IMR-90 (cell line): ENCODE measurements at regions not wholly inside any gene's neighbourhood (a gene's known extent, or its start where the extent isn't known, plus 50 kb on each side); places are given as distances from the start of the nearest gene placed in this dataset.

Experiments used
- ATAC-seq: fragments of 200-7000 bp; cut with Tn5 transposase; 2 replicates; pipeline ENCODE4 v1.9.1; 2020; ENCODE audit warnings: low read depth, mild to moderate bottlenecking, moderate library complexity
- BruUV-seq: library from RNA; stranded (reverse); fragments of 400-500 nt; replicated peaks from 2 replicates; lab custom pipeline; 2021; lab: Mats Ljungman, UMichigan
- CTCF ChIA-PET: fragments of 300-600 bp; formaldehyde crosslinking; extraction: SDS; loops from one replicate; lab custom pipeline; 2021; ENCODE audit warnings: antibody characterized with exemption; lab: Yijun Ruan, JAX
- POLR2A ChIA-PET: fragments of 300-600 bp; sonication (Branson Sonifier 250); formaldehyde crosslinking; loops from one replicate; lab custom pipeline; 2022; ENCODE audit warnings: antibody characterized with exemption; ENCODE audit not compliant: unreplicated experiment; lab: Charles Lee
- DNase-seq: peaks from one replicate; pipeline ENCODE4 v3.0.0; 2013
- H2AFZ ChIP-seq: replicated peaks from 2 replicates; pipeline ENCODE3; 2013; ENCODE audit warnings: low read length, mild to moderate bottlenecking; ENCODE audit not compliant: poor library complexity
- H2AK5ac ChIP-seq: 2 replicates; pipeline ENCODE4 v1.6.1; 2013; ENCODE audit warnings: low read depth, low read length, inconsistent platforms
- H2AK9ac ChIP-seq: replicated peaks from 2 replicates; pipeline ENCODE3; 2013; ENCODE audit warnings: mild to moderate bottlenecking, low read depth, low read length, moderate library complexity; ENCODE audit not compliant: poor library complexity
- H2BK120ac ChIP-seq: 2 replicates; pipeline ENCODE4 v1.6.1; 2013; ENCODE audit warnings: low read depth, low read length, inconsistent platforms
- H2BK15ac ChIP-seq: 3 replicates; pipeline ENCODE4 v1.6.1; 2013; ENCODE audit warnings: low read depth, low read length, inconsistent platforms
- H2BK20ac ChIP-seq: 2 replicates; pipeline ENCODE4 v1.6.1; 2013; ENCODE audit warnings: low read depth, mild to moderate bottlenecking, inconsistent platforms, low read length, moderate library complexity
- H2BK5ac ChIP-seq: 2 replicates; pipeline ENCODE4 v1.6.1; 2013; ENCODE audit warnings: mild to moderate bottlenecking, low read depth, low read length, inconsistent platforms; ENCODE audit not compliant: poor library complexity, severe bottlenecking
- H3K14ac ChIP-seq: replicated peaks from 2 replicates; pipeline ENCODE4 v1.6.1; 2013; ENCODE audit warnings: low read depth, low read length, inconsistent platforms
- H3K18ac ChIP-seq: 2 replicates; pipeline ENCODE4 v1.6.1; 2013; ENCODE audit warnings: low read depth, low read length, control low read depth
- H3K23ac ChIP-seq: 2 replicates; pipeline ENCODE4 v1.6.1; 2013; ENCODE audit warnings: low read depth, low read length, inconsistent platforms
- H3K27ac ChIP-seq: 2 replicates; pipeline ENCODE4 v1.5.1; 2013; ENCODE audit warnings: mild to moderate bottlenecking, control low read depth, low read length; ENCODE audit not compliant: insufficient read depth
- H3K27me3 ChIP-seq: 2 replicates; pipeline ENCODE4 v1.6.1; 2013; ENCODE audit warnings: low read length; ENCODE audit not compliant: control insufficient read depth, insufficient read depth
- H3K36me3 ChIP-seq: 2 replicates; pipeline ENCODE4 v1.6.1; 2013; ENCODE audit warnings: low read length, mixed read lengths; ENCODE audit not compliant: control insufficient read depth, insufficient read depth
- H3K4ac ChIP-seq: 2 replicates; pipeline ENCODE4 v1.6.1; 2013; ENCODE audit warnings: low read depth, low read length, inconsistent platforms
- H3K4me1 ChIP-seq: 2 replicates; pipeline ENCODE4 v1.6.1; 2013; ENCODE audit warnings: low read length, mixed read lengths; ENCODE audit not compliant: control insufficient read depth, insufficient read depth
- H3K4me2 ChIP-seq: 2 replicates; pipeline ENCODE4 v1.6.1; 2013; ENCODE audit warnings: low read depth, mild to moderate bottlenecking, control low read depth, low read length, moderate library complexity
- H3K4me3 ChIP-seq: 2 replicates; pipeline ENCODE4 v1.5.1; 2013; ENCODE audit warnings: low read depth, mild to moderate bottlenecking, control low read depth, low read length, moderate library complexity; ENCODE audit not compliant: insufficient read depth
- H3K56ac ChIP-seq: 2 replicates; pipeline ENCODE4 v1.6.1; 2013; ENCODE audit warnings: low read length, inconsistent platforms; ENCODE audit not compliant: insufficient read depth; ENCODE audit errors: extremely low read depth
- H3K79me1 ChIP-seq, 2 experiments: 2 replicates each; pipeline ENCODE4 v1.6.1; 2013; ENCODE audit warnings: low read length in 2 of 2, inconsistent platforms in 1 of 2, low read depth in 1 of 2
- H3K9ac ChIP-seq: 2 replicates; pipeline ENCODE4 v1.6.1; 2013; ENCODE audit warnings: low read depth, low read length, control low read depth
- H3K9me1 ChIP-seq: 2 replicates; pipeline ENCODE4 v1.6.1; 2013; ENCODE audit warnings: low read length, inconsistent platforms; ENCODE audit not compliant: insufficient read depth
- H3K9me3 ChIP-seq: 2 replicates; pipeline ENCODE4 v1.6.1; 2013; ENCODE audit warnings: low read length; ENCODE audit not compliant: control insufficient read depth, insufficient read depth
- H4K20me1 ChIP-seq: 2 replicates; pipeline ENCODE4 v1.6.1; 2013; ENCODE audit warnings: low read length, inconsistent platforms; ENCODE audit not compliant: insufficient read depth
- H4K5ac ChIP-seq: 2 replicates; pipeline ENCODE4 v1.6.1; 2013; ENCODE audit warnings: mild to moderate bottlenecking, low read depth, low read length, control low read depth
- H4K8ac ChIP-seq, 2 experiments: 2 replicates each; pipeline ENCODE4 v1.6.1; 2013; ENCODE audit warnings: low read depth in 2 of 2, low read length in 2 of 2, control low read depth in 1 of 2, inconsistent platforms in 1 of 2
- H4K91ac ChIP-seq: 2 replicates; pipeline ENCODE4 v1.6.1; 2013; ENCODE audit warnings: low read depth, low read length, inconsistent platforms; ENCODE audit not compliant: insufficient read depth
- BHLHE40 ChIP-seq: fragments of 150-350 bp; IDR thresholded peaks from 2 replicates; pipeline ENCODE4 v1.6.1; 2016; ENCODE audit warnings: mild to moderate bottlenecking, low read depth, low read length
- CEBPB ChIP-seq: IDR thresholded peaks from 2 replicates; pipeline ENCODE4 v1.6.1; 2012; ENCODE audit warnings: low read depth, low read length, improper control_type of control experiment
- MAFK ChIP-seq: IDR thresholded peaks from 2 replicates; pipeline ENCODE4 v1.6.1; 2012; ENCODE audit warnings: low read depth, low read length, improper control_type of control experiment
- MAZ ChIP-seq: IDR thresholded peaks from 2 replicates; pipeline ENCODE4 v1.6.1; 2012; ENCODE audit warnings: low read depth, mild to moderate bottlenecking, low read length, improper control_type of control experiment, moderate library complexity, borderline replicate concordance
- NFE2L2 ChIP-seq: fragments of 150-350 bp; IDR thresholded peaks from 2 replicates; pipeline ENCODE4 v1.6.1; 2016; ENCODE audit warnings: low read depth, mild to moderate bottlenecking, low read length
- RAD21 ChIP-seq: IDR thresholded peaks from 2 replicates; pipeline ENCODE4 v1.6.1; 2012; ENCODE audit warnings: low read length, improper control_type of control experiment
- WGBS, 2 experiments: methylation state at CpG; one replicate each; pipeline versions ENCODE4 v1.1.5 to v1.1.7; 2013; ENCODE audit warnings: missing lambda C conversion rate in 2 of 2; ENCODE audit not compliant: insufficient read length in 1 of 2; ENCODE audit errors: extremely low coverage in 2 of 2; 5-methylcytosine and 5-hydroxymethylcytosine counted together
- dilution Hi-C: fragments of 300-500 bp; cut with HindIII; formaldehyde crosslinking; loops from one replicate; pipeline ENCODE4 v1.14.3; 2018; ENCODE audit warnings: low sequenced_read_pairs; ENCODE audit not compliant: unreplicated experiment
- in situ Hi-C: fragments of 300-500 bp; cut with MboI; formaldehyde crosslinking; loops from 3 replicates; pipeline ENCODE4 v1.14.3; 2019; ENCODE audit warnings: low sequenced_read_pairs, inconsistent platforms, mixed read lengths
- intact Hi-C: fragments of 100-400 bp; cut with micrococcal nuclease; formaldehyde crosslinking; loops from 2 replicates; pipeline ENCODE4 v1.10.0; 2022
- TF ChIP-seq, protein P1 (sequence below): conservative IDR thresholded peaks from 2 replicates; pipeline ENCODE4 v1.5.1; 2012; ENCODE audit warnings: mild to moderate bottlenecking, low read depth, low read length, improper control_type of control experiment

- Histone ChIP-seq H2AK5ac (no peak overlapping the region), H3K4me1 (no peaks in the 10 kb centered on the region), H3K9ac (no peak overlapping the region), H4K20me1 (no peaks in the 10 kb centered on the region), H3K4me3 (no peak overlapping the region), H3K79me1 (no peaks in the 10 kb centered on the region), H2BK20ac (no peak overlapping the region), H2AFZ (no peak overlapping the region), H3K27ac (no peak overlapping the region), H2AK9ac (no peak overlapping the region), H4K8ac (no peak overlapping the region), H3K27me3 (no peaks in the 10 kb centered on the region; the same call in 1 of the 2 replicates), H3K36me3 (no peaks in the 10 kb centered on the region), H2BK15ac (no peak overlapping the region), H2BK5ac (no peak overlapping the region), H3K9me3 (no peaks in the 10 kb centered on the region), H3K14ac (no peak overlapping the region), H4K91ac (no peak overlapping the region), H3K56ac (no peak overlapping the region), H3K18ac (no peak overlapping the region), H3K9me1 (no peaks in the 10 kb centered on the region), H4K5ac (no peak overlapping the region), H3K23ac (no peak overlapping the region), H2BK120ac (no peak overlapping the region), H3K4me2 (no peak overlapping the region), H3K4ac (no peak overlapping the region)
- no TSS peak for BruUV-seq
- no peak for ATAC-seq
- DNase-seq, result no peak
- dilution Hi-C loops (no loop called here), in situ Hi-C loops (no loop called here), intact Hi-C loops (no loop called here)
- no peak for TF ChIP-seq BHLHE40
- no peak for TF ChIP-seq NFE2L2
- TF ChIP-seq, protein P1, sequence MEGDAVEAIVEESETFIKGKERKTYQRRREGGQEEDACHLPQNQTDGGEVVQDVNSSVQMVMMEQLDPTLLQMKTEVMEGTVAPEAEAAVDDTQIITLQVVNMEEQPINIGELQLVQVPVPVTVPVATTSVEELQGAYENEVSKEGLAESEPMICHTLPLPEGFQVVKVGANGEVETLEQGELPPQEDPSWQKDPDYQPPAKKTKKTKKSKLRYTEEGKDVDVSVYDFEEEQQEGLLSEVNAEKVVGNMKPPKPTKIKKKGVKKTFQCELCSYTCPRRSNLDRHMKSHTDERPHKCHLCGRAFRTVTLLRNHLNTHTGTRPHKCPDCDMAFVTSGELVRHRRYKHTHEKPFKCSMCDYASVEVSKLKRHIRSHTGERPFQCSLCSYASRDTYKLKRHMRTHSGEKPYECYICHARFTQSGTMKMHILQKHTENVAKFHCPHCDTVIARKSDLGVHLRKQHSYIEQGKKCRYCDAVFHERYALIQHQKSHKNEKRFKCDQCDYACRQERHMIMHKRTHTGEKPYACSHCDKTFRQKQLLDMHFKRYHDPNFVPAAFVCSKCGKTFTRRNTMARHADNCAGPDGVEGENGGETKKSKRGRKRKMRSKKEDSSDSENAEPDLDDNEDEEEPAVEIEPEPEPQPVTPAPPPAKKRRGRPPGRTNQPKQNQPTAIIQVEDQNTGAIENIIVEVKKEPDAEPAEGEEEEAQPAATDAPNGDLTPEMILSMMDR, result no peak
- no peak for TF ChIP-seq MAFK
- no peak for TF ChIP-seq MAZ
- no peak for TF ChIP-seq CEBPB
- no peak for TF ChIP-seq RAD21
- WGBS, 2 experiments, result no CpG with 5 or more reads among the region's 5 CpGs
- CTCF ChIA-PET, result interaction anchor here (0.5 kb wide), 1 partner anchor 1103 kb away, joined by 4 read pairs; no protein-coding TSS in a partner anchor
- POLR2A ChIA-PET, result no interaction called here
These were observed 202.6 kb downstream of the PCDH19 start for GRCh38 chrX:100207331-100208024.
